Coronary artery (tissue), 2 donors: ENCODE measurements at regions not wholly inside any gene's neighbourhood (a gene's known extent, or its start where the extent isn't known, plus 50 kb on each side); places are given as distances from the start of the nearest gene placed in this dataset.

ENCODE experiments used
- DNase-seq: peaks from one replicate; pipeline ENCODE4 v3.0.0-alpha.2; 2017; ENCODE audit warnings: low spot score
- H3K27ac ChIP-seq, 2 donors: fragments of 200-600 bp; sonication (generic); one replicate each; pipeline ENCODE4 v1.5.1; 2016 to 2019
- H3K4me3 ChIP-seq: fragments of 200-600 bp; sonication (generic); 2 replicates; pipeline ENCODE4 v1.5.1; 2016; ENCODE audit warnings: mild to moderate bottlenecking, moderate library complexity
- CTCF ChIP-seq: fragments of 200-600 bp; sonication (generic); IDR thresholded peaks from one replicate; pipeline ENCODE4 v1.5.1; 2019; ENCODE audit warnings: antibody characterized with exemption

GRCh38 chr1:48120621-48121020 is 101.9 kb upstream of the SLC5A9 start:
- no peak for TF ChIP-seq CTCF
- H3K27ac ChIP-seq, result no peak overlapping the region
- no peak overlapping the region for H3K4me3 ChIP-seq
- DNase-seq, result no peak

DNA sequence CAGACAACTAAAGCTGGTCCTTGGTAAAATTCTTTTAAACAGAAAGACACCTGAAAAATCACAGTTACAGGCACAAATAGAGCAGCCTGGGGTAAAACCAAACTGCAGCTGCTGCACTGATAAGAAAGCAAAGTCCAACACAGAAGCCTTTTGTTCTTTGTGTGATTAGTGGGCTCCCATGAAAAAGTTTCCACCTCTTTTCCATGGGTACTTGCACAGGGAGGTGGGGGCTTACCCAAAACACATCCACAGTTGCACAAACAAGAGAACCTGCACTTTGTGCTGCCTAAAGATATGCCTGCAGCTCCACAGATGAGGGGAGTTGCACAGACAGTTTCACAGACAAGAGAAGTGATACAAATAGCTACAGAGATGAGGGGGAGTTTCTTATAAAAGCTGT is 106.7 kb upstream of the SLC5A9 start:
- TF ChIP-seq CTCF, result no peak
- H3K27ac ChIP-seq, result no peak overlapping the region
- no peak overlapping the region for H3K4me3 ChIP-seq
- DNase-seq, result no peak

GRCh38 chr1:48114596-48115382 is 107.7 kb upstream of the SLC5A9 start:
- DNase-seq, result no peak
- Histone ChIP-seq H3K27ac (no peak overlapping the region), H3K4me3 (no peak overlapping the region)
- no peak for TF ChIP-seq CTCF

GRCh38 chr1:48109390-48110013 is 112.3 kb upstream of the TRABD2B start:
- H3K27ac ChIP-seq, result no peak overlapping the region
- peak; percentile 79 for TF ChIP-seq CTCF
- no peak for DNase-seq
- H3K4me3 ChIP-seq, result no peak overlapping the region

DNA sequence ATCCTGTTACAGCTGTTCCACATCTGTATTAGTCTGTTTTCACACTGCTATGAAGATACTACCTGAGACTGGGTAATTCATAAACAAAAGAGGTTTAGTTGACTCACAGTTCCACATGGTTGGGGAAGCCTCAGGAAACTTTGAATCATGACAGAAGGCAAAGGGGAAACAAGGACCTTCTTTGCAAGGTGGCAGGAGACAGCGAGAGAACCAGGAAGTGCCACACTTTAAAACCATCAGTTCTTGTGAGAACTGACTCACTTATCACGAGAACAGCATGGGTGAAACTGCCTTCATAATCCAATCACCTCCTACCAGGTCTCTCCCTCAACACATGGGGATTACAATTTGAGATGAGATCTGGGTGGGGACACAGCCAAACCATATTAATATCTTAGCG is 110.3 kb upstream of the TRABD2B start:
- H3K4me3 ChIP-seq, result no peak overlapping the region
- no peak for TF ChIP-seq CTCF
- no peak overlapping the region for H3K27ac ChIP-seq
- DNase-seq, result no peak

- Histone ChIP-seq H3K4me3 (no peak overlapping the region), H3K27ac (no peak overlapping the region)
- TF ChIP-seq CTCF, result no peak
- DNase-seq, result no peak
These were observed 108.9 kb upstream of the TRABD2B start for GRCh38 chr1:48106049-48106448.

- Histone ChIP-seq H3K4me3 (no peak overlapping the region), H3K27ac (no peak overlapping the region)
- DNase-seq, result no peak
- TF ChIP-seq CTCF, result no peak
These were observed 108.0 kb upstream of the TRABD2B start for GRCh38 chr1:48105165-48105564.
